ENCODE measurements at regions not wholly inside any gene's neighbourhood (a gene's known extent, or its start where the extent isn't known, plus 50 kb on each side); places are given as distances from the start of the nearest gene placed in this dataset.
A peak's percentile ranks its signal among the peaks of the same experiment; 100 is the strongest.

DNA sequence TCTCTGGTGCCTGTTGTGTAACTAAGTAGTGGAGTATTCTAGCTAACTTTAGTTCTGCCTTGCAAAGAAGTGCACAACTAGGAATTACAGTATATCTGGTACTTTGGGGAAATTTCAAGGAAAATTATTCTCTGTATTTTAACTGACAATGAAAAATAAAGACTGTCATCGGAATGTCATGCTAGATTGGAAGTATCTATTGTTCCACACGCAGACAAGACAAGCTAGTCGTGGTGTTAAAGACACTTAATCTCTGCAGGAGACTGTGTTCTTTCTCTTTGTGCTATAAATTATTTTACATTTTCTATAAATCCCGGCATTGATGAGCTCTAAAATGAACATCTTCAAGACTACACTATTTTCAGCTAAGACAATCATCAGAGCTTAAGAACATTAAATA, 1068.8 kb upstream of the ADGRL4 start:
- DNase-seq, result no peak

DNA sequence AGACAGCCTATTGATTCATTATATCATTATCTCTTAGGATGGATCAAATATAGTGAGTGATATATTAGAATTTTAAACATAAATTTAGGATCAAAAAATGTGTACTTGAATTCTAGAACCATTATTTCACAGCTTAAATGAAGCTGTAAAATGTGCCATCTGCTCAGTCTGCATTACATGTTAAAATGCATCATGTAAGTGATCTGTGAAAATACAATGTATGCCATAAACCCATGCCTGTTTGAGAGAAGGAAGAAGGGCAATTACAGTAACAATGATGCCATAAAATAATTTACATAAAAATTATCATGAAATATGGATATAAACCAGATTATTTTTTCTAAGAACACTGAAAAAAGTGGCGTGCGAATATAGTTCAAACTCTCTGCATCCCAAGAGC, 1066.0 kb upstream of the ADGRL4 start:
- no peak for DNase-seq

DNA sequence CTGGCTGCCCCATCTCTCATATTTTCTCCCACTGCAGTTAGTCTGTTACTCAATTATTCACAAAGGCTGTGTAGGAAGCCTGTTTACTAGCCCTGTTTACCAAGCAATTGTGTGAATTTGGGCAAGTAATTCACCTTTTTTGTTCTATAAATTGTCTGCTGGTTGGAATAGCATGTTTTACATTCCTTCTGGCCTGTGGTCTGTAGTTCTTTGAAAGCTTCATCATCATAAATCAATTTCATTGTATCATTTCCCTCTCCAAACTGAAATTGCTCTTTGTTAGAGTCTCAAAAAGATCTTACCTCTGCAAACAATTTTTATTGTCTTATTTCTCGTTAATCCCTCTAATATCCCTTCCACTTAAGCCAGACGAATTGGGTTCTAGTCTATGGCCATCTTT, 1059.5 kb upstream of the ADGRL4 start:
- DNase-seq, result no peak

DNA sequence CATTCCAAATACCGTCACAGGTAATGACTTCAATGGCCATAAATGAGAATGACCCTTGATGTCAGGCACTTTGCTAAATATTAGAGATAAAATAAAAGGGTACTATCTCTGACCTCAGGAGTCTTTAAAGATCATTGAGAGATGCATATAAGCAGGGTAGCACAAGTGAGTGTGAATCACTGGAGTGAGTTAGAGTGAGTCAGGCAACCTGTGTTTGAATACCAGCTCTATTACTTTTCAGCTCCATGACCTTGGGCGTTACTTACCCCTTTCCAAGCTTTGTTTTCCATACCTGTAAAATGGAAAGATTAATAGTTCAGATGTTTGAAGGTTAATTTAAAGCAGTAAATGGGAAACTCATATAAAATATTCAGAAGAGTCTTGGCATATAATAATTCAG, 1058.0 kb upstream of the ADGRL4 start:
- DNase-seq, result no peak

DNA sequence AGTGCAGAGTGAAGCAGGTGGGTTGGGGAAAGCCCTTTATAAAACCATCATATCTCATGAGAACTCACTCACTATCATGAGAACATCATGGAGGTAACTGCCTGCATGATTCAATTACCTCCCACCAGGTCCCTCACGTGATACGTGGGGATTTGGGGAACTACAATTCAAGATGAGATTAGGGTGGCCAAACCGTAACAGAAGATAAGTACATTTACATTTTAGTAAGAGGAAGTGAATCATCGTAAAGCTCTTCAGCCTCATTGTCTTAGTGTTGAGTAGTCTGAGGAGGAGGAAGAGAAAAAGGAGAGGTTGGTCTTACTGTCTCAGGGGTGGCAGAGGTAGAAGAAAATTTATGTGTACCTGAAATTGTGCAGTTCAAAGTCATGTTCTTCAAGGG, 1053.4 kb upstream of the ADGRL4 start:
- no peak for DNase-seq

DNA sequence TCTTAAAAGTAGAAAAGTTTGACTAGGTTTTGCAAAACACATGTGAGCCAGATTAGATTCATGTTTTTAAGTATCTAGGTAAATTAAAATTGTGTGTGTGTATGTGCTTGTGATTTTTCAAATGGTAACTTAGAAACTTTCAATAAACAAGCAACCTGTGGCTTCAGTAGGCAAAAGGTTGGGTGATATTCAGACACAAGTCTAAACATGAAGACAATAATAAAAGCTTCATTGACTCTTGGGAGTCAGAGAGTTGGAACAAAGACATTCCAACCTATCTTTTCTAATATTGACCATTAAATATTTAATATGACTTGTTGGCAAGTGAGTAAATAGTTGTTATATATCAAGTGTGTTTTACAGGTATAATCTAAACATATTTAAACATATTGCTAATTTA, 1049.6 kb upstream of the ADGRL4 start:
- DNase-seq, result no peak

DNA sequence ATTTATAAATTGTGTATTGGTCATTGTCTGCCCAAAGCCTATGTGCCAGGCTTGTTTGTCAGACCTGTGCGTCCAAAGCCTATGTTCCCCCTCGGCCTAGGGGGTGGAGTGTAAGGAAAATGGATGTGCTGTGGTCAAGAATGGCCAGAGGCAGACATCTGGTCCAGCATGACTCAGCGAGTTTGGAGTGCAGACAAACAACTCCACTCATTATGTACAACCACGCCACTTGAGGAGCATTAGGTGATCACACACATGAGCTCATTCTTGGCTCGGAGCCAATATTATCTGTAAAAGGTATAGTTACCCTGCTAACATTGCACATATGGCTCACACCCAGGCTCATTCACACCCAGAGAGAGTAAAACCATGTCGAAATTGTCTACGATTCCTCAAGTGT, 1047.6 kb upstream of the ADGRL4 start:
- DNase-seq, result no peak

DNA sequence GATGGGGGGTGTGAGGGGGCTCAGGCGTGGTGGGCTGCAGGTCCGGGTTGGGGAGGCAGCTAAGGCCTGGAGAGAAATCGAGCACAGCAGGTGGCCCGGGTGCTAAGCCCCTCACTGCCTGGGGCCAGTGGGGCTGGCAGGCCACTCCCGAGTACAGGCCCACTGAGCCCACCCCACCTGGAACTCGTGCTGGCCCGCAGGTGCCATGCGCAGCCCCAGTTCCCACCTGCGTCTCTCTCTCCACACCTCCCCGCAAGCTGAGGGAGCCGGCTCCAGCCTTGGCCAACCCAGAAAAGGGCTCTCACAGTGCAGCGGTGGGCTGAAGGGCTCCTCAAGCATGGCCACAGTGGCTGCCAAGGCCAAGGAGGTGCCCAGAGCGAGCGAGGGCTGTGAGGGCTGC, 1047.1 kb upstream of the ADGRL4 start:
- DNase-seq, result no peak

DNA sequence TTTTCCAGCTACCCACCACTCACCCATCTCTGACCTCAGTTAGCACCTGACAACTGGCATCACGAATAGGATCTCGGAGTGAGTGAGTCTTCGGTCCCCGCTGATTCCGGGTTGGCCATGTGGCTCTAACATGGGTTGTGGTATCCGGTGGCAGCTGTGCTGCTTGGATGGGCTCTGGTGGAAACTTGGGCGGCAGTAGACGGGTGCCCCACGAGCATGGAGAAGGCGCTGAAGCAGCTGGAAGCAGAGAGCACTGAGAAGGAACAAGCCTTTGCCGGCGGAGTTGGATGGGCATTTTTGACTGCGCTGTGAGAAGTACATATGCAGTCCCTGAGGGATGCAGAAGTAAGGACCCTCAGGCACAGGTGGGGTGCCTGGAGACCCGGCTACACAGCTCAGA, 1044.0 kb upstream of the ADGRL4 start:
- no peak for DNase-seq

DNA sequence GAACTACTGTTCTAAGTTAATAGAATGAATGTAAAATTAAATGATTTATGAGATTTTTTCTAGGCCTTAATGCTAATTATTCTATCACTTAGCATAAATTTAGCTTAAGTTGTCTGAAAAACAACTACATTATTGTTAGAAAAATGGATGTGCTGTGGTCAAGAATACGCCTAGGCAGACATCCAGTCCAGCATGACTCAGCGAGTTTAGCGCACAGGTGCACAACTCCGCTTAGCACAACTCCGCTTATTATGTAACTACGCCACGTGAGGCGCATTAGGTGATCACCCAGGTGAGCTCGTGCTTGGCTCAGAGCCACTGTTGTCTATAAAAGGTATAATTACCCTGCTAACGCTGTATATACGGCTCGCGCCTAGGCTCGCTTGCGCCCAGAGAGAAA, 1043.6 kb upstream of the ADGRL4 start:
- no peak for DNase-seq

DNA sequence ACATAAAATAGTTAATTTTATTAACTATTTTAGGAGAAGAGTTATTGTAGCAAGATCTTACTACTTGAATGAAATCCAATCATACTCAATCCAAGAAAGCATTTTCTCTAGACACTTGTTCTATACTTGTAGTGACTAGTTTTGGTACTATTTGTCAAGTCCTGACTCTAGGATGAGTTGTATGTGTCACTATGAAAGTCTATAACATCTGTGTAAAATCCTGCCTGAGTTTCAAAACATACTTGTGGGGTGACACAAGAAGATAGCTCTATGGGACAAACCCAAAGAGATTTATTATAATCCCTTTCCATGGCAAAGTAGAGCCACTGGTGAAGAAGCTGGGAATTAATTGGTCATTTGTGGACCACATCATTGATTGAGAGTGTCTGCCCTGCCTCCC, 1042.2 kb upstream of the ADGRL4 start:
- DNase-seq, result no peak

DNA sequence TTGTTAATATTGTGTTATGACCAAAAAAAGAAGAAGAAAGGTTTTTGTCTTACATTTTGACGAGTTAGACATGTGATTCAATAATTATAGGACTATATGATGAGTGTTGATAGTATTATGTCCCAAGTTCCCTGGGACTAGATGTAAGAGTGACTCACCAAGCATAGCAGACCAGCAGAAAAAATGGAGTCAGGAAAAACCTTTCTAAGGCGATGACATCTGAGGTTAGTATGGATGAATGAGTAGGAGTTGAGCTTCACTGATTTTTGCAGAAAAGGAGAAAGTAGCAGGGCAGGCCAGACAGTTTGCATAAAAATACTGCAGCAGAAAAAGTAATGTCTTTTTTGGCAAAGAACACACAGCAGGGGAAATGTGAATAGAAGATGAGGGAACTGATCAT, 1041.3 kb upstream of the ADGRL4 start:
- DNase-seq, result no peak

DNA sequence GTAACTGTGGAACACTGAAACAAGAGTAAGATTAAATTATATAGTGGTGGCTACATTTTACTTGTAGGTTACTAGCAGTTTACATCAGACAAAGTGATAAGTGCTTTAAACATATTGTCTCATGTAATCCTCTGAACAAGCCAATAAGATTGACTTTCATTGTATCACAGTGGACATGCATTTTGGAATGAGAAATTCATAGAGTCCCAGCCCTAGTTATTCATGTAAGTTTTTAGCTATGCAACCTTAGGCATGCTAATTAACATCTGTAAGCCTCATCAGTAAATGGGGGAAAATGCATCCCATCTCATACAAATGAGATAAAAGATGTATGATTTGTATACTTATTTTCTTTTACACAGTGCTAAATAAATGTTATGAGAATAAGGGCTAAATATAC, 1038.1 kb upstream of the ADGRL4 start:
- no peak for DNase-seq

DNA sequence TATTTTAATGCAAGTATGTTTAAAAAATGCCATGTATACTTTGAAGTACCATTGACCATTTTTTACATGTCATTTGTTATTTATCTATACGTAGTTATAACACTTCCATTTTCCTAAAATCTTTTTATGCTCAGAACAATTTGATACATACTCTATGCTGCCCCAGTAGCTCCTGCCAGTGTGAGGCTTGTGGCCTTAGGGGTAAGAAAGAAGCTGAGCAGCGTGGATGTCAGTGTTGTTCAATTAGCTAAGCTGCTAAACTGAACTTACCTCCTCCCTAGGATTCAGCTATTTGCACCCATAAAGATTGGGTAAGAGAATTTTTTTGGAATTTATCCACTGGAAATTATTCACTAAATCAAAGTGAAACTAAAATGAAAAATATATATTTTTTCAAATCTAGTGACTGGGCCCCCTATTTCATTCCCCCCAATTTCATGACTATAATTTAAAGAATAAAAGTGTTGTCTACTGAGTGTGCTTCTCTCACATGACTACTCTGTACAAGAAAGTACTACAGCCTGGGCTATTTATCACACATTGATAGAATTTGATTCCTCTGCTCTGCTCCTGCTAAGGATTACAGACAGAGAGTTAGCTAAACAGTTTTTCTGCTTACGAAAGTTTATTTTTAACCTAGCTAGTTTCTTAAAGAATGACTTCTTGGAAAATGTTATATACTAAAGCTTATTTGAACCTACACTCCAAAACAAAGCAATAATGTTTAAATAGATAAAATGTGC, 1030.3 kb upstream of the ADGRL4 start:
- no peak for DNase-seq

DNA sequence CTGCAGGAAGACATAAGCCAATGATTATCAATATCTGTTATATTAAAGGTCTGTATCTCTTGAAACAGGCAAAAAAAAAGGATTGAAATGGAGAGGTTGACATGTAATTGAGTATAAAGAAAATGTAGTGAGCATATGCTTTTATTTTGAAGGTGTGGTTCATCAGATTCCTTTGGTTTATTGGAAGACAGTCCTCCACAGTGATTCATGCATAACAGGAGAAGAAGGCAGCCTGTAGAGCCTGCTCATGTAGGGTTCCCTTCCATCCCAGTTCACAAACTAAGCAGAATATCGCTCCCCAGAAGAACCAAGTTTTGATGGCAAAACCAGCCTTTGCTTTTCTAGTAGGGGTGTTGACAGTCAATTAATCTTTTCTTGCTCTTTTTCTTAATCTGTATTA, 1016.8 kb upstream of the ADGRL4 start:
- DNase-seq, result no peak

DNA sequence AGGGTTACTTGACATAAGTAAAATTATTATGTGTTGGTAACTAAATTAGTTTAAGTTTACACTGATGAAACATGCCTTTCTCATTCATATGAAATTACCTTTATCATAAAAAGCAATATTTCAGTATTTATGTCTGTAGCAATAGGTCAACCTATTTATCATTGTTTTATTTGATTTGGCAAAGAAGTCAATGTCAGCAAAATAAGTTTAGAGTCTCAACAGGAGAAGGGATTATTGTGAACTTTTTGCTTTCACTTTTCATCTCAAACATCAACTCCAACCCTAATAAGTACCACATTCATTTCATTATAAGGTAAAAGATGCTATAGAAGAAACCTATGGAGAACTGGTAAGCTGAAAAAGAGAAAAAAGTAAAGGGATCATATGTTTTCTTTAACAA, 1015.4 kb upstream of the ADGRL4 start:
- DNase-seq, result no peak

DNA sequence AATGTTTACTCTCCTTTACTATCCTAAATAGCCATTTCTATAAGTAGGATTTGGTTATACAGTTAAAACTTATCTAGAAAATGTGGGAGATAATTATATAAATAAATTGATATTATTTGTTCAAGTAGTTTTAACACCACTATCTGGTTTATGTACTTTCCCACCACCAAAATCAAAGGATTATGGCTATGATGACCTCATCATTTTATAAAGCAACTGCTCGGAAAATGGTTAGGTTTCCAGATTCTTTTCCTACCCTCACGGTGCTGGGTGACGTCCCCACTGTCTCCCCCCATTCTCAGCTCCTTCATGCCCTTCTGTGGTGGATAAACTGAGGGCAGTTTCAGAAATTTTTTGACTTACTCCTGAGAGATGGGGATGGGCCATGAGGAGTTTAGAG, 1011.8 kb upstream of the ADGRL4 start:
- no peak for DNase-seq

DNA sequence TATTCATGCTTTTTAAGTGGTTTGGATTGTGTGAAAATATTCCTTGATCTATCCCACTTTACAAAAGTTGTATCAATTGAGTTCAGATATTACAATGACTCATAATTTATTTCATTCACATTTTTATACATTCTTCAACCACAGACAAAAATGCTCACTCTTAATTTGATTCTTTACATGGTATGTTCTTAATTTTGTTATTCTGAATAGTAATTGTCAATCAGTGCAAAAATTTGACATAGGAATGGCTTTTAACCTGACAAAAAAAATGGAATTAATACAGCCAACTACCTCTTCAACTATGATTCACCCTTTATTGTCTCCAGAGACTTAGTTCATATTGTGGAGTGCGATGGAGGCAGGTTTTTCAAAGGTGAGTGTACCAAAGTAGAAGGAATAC, 1002.4 kb upstream of the ADGRL4 start:
- no peak for DNase-seq

DNA sequence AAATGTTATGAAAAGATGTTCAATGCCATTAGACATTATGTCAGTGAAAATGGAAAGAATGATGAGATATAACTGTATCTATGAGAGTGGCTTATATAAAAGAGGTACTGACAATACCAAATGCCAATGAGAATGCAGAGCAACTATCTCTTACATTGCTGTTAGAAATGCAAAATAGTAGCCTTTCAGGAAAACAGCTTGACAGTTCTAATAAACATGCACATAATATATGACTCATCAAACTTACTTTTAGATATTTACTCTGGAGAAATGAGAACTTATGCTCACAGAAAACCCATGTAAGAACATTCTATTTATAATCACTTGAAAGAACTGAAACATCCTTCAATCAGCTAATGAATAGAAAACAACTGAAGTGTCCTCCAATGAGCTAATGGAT, 996.7 kb upstream of the ADGRL4 start:
- DNase-seq, result no peak

DNA sequence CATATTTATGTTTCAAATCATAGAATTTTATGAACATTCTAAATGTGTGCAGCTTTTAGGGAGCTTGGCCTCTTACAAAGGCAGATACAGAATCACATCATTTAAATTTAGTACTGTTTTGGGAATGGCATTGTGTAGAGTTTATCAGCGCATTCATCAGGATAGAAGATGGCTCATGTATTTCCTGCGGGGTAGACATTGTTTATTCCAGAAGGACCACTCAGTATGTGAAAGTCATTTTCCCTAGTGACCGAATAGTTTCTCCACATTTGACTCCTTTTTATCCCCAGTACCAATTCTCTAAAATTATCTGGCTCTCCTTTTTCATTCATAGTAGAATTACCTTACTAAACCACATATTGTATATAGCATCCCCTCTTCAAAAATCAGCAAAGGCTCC, 981.9 kb upstream of the ADGRL4 start:
- DNase-seq, result no peak

DNA sequence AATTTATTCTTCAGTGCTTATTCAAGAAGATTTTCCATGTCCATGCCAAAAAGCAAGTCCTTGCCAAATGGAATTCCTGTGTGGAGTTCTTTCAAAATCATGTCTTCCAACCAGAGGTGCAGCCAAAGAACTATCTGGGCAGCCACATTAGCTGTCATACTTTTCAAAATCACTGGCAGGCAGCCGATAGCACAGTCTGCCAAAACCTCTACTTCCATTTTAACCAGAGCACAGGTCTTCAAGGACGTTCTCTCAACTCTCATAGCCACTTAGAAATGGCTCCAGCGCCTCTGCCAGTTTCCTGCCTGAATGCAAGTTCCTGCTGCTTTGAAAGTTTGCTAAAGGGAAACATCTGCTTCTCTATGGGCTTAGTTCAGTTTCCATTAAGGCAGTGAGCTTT, 975.7 kb upstream of the ADGRL4 start:
- peak; percentile 69 for DNase-seq

DNA sequence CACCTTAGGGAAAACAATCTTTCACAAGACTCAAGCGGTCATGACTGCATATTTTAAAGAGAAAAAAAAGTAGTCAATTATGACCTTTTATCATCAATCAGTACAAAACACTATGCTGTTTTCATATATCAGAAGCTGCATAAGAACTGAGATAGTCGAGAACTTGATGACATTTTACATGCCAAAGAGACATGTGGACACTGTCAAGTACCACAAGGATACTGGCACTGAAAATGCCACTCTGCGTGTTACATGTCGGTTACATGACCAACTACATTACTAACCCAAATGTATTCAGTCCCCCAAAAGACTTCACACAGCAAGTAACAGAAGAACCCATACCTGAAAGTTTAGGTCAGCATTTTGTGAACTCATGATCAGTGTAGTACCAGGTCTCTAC, 975.0 kb upstream of the ADGRL4 start:
- DNase-seq, result no peak

DNA sequence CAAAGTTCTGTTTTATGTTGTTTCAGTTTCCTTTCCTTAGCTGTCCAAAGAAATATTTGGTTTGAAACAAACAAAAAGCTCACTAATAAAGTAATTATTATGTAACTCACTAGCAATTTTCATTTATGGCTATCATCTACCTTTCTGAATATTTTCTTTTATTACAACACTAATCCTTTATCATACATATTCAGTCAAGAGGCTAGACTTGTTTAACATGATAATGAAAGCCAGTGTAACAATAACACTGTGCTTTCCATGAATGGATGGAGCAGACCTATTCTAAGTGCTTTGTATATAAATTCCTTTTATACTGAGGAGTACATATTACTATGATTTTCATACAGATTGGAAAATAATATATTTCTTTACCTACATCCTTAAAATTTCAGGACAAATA, 972.8 kb upstream of the ADGRL4 start:
- no peak for DNase-seq

DNA sequence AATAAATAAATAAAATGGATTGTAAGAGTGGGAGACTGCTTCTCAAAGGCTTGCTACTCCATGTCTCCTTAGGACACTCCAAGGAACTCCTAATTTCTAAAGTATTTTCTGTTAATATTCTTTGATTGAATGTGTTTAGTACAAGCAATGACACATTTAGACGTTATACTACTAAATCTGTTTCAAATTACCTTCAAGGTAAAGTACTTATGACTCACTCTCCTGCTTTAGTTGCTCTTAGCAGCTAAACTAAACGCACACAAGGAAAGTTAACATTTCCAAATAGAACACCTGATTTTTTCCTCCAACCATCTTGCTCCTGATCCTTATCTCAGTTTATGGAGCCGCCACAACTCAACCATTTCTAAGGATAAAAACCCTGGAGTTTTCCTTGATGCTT, 969.8 kb upstream of the ADGRL4 start:
- DNase-seq, result no peak

DNA sequence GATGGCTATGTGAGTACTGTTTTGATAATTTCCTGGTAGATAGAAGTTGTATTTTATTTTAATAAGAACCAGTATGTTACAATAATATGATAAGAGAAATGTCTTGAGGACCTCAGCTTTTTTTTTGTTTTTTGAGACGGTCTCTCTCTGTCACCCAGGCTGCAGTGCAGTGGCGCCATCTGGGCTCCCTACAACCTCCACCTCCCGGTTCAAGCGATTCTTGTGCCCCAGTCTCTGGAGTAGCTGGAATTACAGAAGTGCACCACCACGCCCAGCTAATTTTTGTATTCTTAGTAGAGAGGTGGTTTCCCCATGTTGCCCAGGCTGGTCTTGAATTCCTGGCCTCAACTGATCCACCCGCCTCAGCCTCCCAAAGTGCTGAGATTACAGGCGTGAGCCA, 968.1 kb upstream of the ADGRL4 start:
- no peak for DNase-seq

DNA sequence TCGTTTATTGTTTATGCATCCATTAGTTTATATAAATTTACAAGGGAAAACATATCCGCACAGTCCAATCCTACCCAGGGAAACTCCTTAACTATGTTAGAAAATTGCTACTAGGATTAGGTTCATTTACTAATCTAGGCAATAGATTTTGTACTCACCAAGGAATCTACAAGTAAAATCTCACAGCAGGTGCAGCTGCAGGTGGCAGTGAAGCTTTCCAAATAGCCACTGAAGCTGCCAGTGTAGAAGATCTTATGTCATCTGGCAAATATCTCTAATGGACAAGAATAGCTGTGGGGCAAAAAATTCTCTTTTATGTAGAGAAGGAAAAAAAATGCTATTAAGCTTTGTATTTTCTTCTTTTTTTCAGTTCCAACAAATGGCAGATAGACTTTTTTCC, 963.4 kb upstream of the ADGRL4 start:
- no peak for DNase-seq

Data from midbrain (tissue), 1 donor.